OCI-LY1 (cell line): ENCODE measurements at regions not wholly inside any gene's neighbourhood (a gene's known extent, or its start where the extent isn't known, plus 50 kb on each side); places are given as distances from the start of the nearest gene placed in this dataset.

Source experiments
- EZH2 ChIP-seq: fragments of 200-600 bp; sonication (generic), shearing (Covaris generic); IDR thresholded peaks from 2 replicates; pipeline ENCODE4 v1.8.0; 2017; ENCODE audit warnings: borderline replicate concordance, mixed run types, mild to moderate bottlenecking, antibody characterized with exemption, low read length, moderate library complexity, mixed read lengths
- TF ChIP-seq, protein P1 (sequence below): fragments of 200-600 bp; sonication (generic), shearing (Covaris generic); IDR thresholded peaks from 2 replicates; pipeline ENCODE4 v1.5.1; 2017; ENCODE audit warnings: mild to moderate bottlenecking, antibody characterized with exemption, low read length, moderate library complexity, mixed read lengths

GRCh38 chr5:99191206-99191745, 262.5 kb upstream of the CHD1 start:
- TF ChIP-seq EZH2 = no peak
- TF ChIP-seq, protein P1, sequence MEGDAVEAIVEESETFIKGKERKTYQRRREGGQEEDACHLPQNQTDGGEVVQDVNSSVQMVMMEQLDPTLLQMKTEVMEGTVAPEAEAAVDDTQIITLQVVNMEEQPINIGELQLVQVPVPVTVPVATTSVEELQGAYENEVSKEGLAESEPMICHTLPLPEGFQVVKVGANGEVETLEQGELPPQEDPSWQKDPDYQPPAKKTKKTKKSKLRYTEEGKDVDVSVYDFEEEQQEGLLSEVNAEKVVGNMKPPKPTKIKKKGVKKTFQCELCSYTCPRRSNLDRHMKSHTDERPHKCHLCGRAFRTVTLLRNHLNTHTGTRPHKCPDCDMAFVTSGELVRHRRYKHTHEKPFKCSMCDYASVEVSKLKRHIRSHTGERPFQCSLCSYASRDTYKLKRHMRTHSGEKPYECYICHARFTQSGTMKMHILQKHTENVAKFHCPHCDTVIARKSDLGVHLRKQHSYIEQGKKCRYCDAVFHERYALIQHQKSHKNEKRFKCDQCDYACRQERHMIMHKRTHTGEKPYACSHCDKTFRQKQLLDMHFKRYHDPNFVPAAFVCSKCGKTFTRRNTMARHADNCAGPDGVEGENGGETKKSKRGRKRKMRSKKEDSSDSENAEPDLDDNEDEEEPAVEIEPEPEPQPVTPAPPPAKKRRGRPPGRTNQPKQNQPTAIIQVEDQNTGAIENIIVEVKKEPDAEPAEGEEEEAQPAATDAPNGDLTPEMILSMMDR = no peak
